ENCODE measurements at regions not wholly inside any gene's neighbourhood (a gene's known extent, or its start where the extent isn't known, plus 50 kb on each side); places are given as distances from the start of the nearest gene placed in this dataset.

- Histone ChIP-seq H3K4me3 (replicated peaks; ENCODE audit: insufficient read depth, low read length) (no peak overlapping the region), H3K27ac (replicated peaks) (no peak overlapping the region), H3K27me3 (ENCODE audit: insufficient read depth, poor library complexity, severe bottlenecking) (no peaks in the 10 kb centered on the region)
- TF ChIP-seq REST (IDR thresholded peaks at IDR 0.05; ENCODE audit: insufficient replicate concordance, low read depth) (no peak), SPI1 (IDR thresholded peaks at IDR 0.05; ENCODE audit: borderline replicate concordance, low read depth) (no peak), GABPA (IDR thresholded peaks at IDR 0.05; ENCODE audit: low read depth) (no peak), CTCF (IDR thresholded peaks at IDR 0.05; ENCODE audit: insufficient read depth, low read length) (no peak), POLR2AphosphoS5 (IDR thresholded peaks at IDR 0.05; ENCODE audit: low read depth) (no peak)
- no peak for DNase-seq (ENCODE audit: low read depth in 1 of 2, low spot score in 1 of 2)
Observed at GRCh38 chr2:47724221-47724981, 58.5 kb upstream of the MSH6 start.

GRCh38 chr2:47721296-47721695, 61.6 kb upstream of the MSH6 start:
- no peak overlapping the region for H3K4me3 ChIP-seq (replicated peaks; ENCODE audit: insufficient read depth, low read length)
- no peak for TF ChIP-seq SPI1 (IDR thresholded peaks at IDR 0.05; ENCODE audit: borderline replicate concordance, low read depth)
- DNase-seq (ENCODE audit: low read depth in 1 of 2, low spot score in 1 of 2): no peak
- H3K27me3 ChIP-seq (ENCODE audit: insufficient read depth, poor library complexity, severe bottlenecking): no peaks in the 10 kb centered on the region
- H3K27ac ChIP-seq (replicated peaks): no peak overlapping the region

GRCh38 chr2:47720559-47720958, 62.4 kb upstream of the MSH6 start:
- TF ChIP-seq POLR2AphosphoS5 (IDR thresholded peaks at IDR 0.05; ENCODE audit: low read depth): no peak
- no peak for TF ChIP-seq CTCF (IDR thresholded peaks at IDR 0.05; ENCODE audit: insufficient read depth, low read length)
- TF ChIP-seq REST (IDR thresholded peaks at IDR 0.05; ENCODE audit: insufficient replicate concordance, low read depth): no peak
- no peak for TF ChIP-seq SPI1 (IDR thresholded peaks at IDR 0.05; ENCODE audit: borderline replicate concordance, low read depth)
- no peak for TF ChIP-seq GABPA (IDR thresholded peaks at IDR 0.05; ENCODE audit: low read depth)
- no peak overlapping the region for H3K27ac ChIP-seq (replicated peaks)
- no peak overlapping the region for H3K4me3 ChIP-seq (replicated peaks; ENCODE audit: insufficient read depth, low read length)
- H3K27me3 ChIP-seq (ENCODE audit: insufficient read depth, poor library complexity, severe bottlenecking): no peaks in the 10 kb centered on the region
- no peak for DNase-seq (ENCODE audit: low read depth in 1 of 2, low spot score in 1 of 2)

GRCh38 chr2:47720036-47720435, 62.9 kb upstream of the MSH6 start:
- no peak for DNase-seq (ENCODE audit: low read depth in 1 of 2, low spot score in 1 of 2)
- TF ChIP-seq GABPA (IDR thresholded peaks at IDR 0.05; ENCODE audit: low read depth): no peak
- TF ChIP-seq CTCF (IDR thresholded peaks at IDR 0.05; ENCODE audit: insufficient read depth, low read length): no peak
- H3K27ac ChIP-seq (replicated peaks): no peak overlapping the region
- no peak overlapping the region for H3K4me3 ChIP-seq (replicated peaks; ENCODE audit: insufficient read depth, low read length)
- H3K27me3 ChIP-seq (ENCODE audit: insufficient read depth, poor library complexity, severe bottlenecking): no peaks in the 10 kb centered on the region
